ENCODE measurements at regions not wholly inside any gene's neighbourhood (a gene's known extent, or its start where the extent isn't known, plus 50 kb on each side); places are given as distances from the start of the nearest gene placed in this dataset.

- no peaks in the 10 kb centered on the region for H3K9me2 ChIP-seq (ENCODE audit: insufficient read depth, low read length)
- no peaks in the 10 kb centered on the region for H3K27me3 ChIP-seq (ENCODE audit: insufficient read depth, low read depth, low read length)
- TF ChIP-seq EZH2 (IDR thresholded peaks at IDR 0.05; ENCODE audit: borderline replicate concordance, insufficient read depth, low read length, poor library complexity, severe bottlenecking): no peak
- no peak for TF ChIP-seq TAF1 (IDR thresholded peaks at IDR 0.05; ENCODE audit: low read depth)
- no peak for TF ChIP-seq POLR2AphosphoS5 (IDR thresholded peaks at IDR 0.05)
- TF ChIP-seq, protein P1, sequence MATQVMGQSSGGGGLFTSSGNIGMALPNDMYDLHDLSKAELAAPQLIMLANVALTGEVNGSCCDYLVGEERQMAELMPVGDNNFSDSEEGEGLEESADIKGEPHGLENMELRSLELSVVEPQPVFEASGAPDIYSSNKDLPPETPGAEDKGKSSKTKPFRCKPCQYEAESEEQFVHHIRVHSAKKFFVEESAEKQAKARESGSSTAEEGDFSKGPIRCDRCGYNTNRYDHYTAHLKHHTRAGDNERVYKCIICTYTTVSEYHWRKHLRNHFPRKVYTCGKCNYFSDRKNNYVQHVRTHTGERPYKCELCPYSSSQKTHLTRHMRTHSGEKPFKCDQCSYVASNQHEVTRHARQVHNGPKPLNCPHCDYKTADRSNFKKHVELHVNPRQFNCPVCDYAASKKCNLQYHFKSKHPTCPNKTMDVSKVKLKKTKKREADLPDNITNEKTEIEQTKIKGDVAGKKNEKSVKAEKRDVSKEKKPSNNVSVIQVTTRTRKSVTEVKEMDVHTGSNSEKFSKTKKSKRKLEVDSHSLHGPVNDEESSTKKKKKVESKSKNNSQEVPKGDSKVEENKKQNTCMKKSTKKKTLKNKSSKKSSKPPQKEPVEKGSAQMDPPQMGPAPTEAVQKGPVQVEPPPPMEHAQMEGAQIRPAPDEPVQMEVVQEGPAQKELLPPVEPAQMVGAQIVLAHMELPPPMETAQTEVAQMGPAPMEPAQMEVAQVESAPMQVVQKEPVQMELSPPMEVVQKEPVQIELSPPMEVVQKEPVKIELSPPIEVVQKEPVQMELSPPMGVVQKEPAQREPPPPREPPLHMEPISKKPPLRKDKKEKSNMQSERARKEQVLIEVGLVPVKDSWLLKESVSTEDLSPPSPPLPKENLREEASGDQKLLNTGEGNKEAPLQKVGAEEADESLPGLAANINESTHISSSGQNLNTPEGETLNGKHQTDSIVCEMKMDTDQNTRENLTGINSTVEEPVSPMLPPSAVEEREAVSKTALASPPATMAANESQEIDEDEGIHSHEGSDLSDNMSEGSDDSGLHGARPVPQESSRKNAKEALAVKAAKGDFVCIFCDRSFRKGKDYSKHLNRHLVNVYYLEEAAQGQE (IDR thresholded peaks at IDR 0.05; ENCODE audit: borderline replicate concordance): no peak
- H2AFZ ChIP-seq (ENCODE audit: low read depth, low read length): no peak overlapping the region
- no peaks in the 10 kb centered on the region for H4K20me1 ChIP-seq (ENCODE audit: insufficient read depth)
- H3K27ac ChIP-seq (ENCODE audit: low read length): no peak overlapping the region
- H3F3A ChIP-seq (ENCODE audit: insufficient read depth, low read length, poor library complexity, severe bottlenecking): no peaks in the 10 kb centered on the region
- no peaks in the 10 kb centered on the region for H3K36me3 ChIP-seq (ENCODE audit: insufficient read depth, low read length)
- no peak overlapping the region for H3K9ac ChIP-seq (ENCODE audit: low read length)
- H3K4me2 ChIP-seq (ENCODE audit: low read length): no peak overlapping the region
- no peak overlapping the region for H3K4me3 ChIP-seq (ENCODE audit: low read length)
- no peaks in the 10 kb centered on the region for H3K79me2 ChIP-seq (replicated peaks; ENCODE audit: insufficient read depth, low read length)
- no peaks in the 10 kb centered on the region for H3K9me3 ChIP-seq (ENCODE audit: low read length)
Measured at GRCh38 chr5:34496701-34497469, 159.2 kb upstream of the RAI14 start.

GRCh38 chr5:34497470-34497808, 158.7 kb upstream of the RAI14 start:
- no peaks in the 10 kb centered on the region for H3K9me3 ChIP-seq (ENCODE audit: low read length)
- TF ChIP-seq CTCF (IDR thresholded peaks at IDR 0.05; ENCODE audit: poor library complexity, severe bottlenecking): no peak
- no peak for TF ChIP-seq TAF1 (IDR thresholded peaks at IDR 0.05; ENCODE audit: low read depth)

GRCh38 chr5:34498572-34498971, 157.6 kb upstream of the RAI14 start:
- H3K4me2 ChIP-seq (ENCODE audit: low read length): no peak overlapping the region
- no peaks in the 10 kb centered on the region for H3K36me3 ChIP-seq (ENCODE audit: insufficient read depth, low read length)
- H3K27me3 ChIP-seq (ENCODE audit: insufficient read depth, low read depth, low read length): no peaks in the 10 kb centered on the region
- no peaks in the 10 kb centered on the region for H4K20me1 ChIP-seq (ENCODE audit: insufficient read depth)
- no peak overlapping the region for H2AFZ ChIP-seq (ENCODE audit: low read depth, low read length)
- no peak overlapping the region for H3K9ac ChIP-seq (ENCODE audit: low read length)
- TF ChIP-seq EP300 (conservative IDR thresholded peaks at IDR 0.05; ENCODE audit: poor library complexity, severe bottlenecking) (no peak), TAF1 (IDR thresholded peaks at IDR 0.05; ENCODE audit: low read depth) (no peak), EZH2 (IDR thresholded peaks at IDR 0.05; ENCODE audit: borderline replicate concordance, insufficient read depth, low read length, poor library complexity, severe bottlenecking) (no peak), POLR2AphosphoS5 (IDR thresholded peaks at IDR 0.05) (no peak), SMC3 (conservative IDR thresholded peaks at IDR 0.05; ENCODE audit: poor library complexity) (no peak), RAD21 (conservative IDR thresholded peaks at IDR 0.05) (no peak), MXI1 (conservative IDR thresholded peaks at IDR 0.05; ENCODE audit: poor library complexity, severe bottlenecking) (no peak), CTCF (IDR thresholded peaks at IDR 0.05; ENCODE audit: poor library complexity, severe bottlenecking) (no peak)
- TF ChIP-seq, protein P1 (IDR thresholded peaks at IDR 0.05; ENCODE audit: borderline replicate concordance): no peak
- H3K4me3 ChIP-seq (ENCODE audit: low read length): no peak overlapping the region
- no peaks in the 10 kb centered on the region for H3K9me2 ChIP-seq (ENCODE audit: insufficient read depth, low read length)
- no peaks in the 10 kb centered on the region for H3K9me3 ChIP-seq (ENCODE audit: low read length)
- no peak overlapping the region for H3K27ac ChIP-seq (ENCODE audit: low read length)
- H3K79me2 ChIP-seq (replicated peaks; ENCODE audit: insufficient read depth, low read length): no peaks in the 10 kb centered on the region
- no peaks in the 10 kb centered on the region for H3F3A ChIP-seq (ENCODE audit: insufficient read depth, low read length, poor library complexity, severe bottlenecking)

More at GRCh38 chr5:34497470-34497808, 158.7 kb upstream of the RAI14 start:
- H3K79me2 ChIP-seq (replicated peaks; ENCODE audit: insufficient read depth, low read length): no peaks in the 10 kb centered on the region
- H3K36me3 ChIP-seq (ENCODE audit: insufficient read depth, low read length): no peaks in the 10 kb centered on the region
- no peak overlapping the region for H3K27ac ChIP-seq (ENCODE audit: low read length)
- no peak overlapping the region for H3K4me2 ChIP-seq (ENCODE audit: low read length)
- no peaks in the 10 kb centered on the region for H3F3A ChIP-seq (ENCODE audit: insufficient read depth, low read length, poor library complexity, severe bottlenecking)
- H4K20me1 ChIP-seq (ENCODE audit: insufficient read depth): no peaks in the 10 kb centered on the region
- H3K9ac ChIP-seq (ENCODE audit: low read length): no peak overlapping the region
- H3K4me3 ChIP-seq (ENCODE audit: low read length): no peak overlapping the region
- H3K27me3 ChIP-seq (ENCODE audit: insufficient read depth, low read depth, low read length): no peaks in the 10 kb centered on the region
- H3K9me2 ChIP-seq (ENCODE audit: insufficient read depth, low read length): no peaks in the 10 kb centered on the region
- no peak overlapping the region for H2AFZ ChIP-seq (ENCODE audit: low read depth, low read length)

All from neural cell (in vitro differentiated cells).